GM12873 (cell line): ENCODE measurements at regions not wholly inside any gene's neighbourhood (a gene's known extent, or its start where the extent isn't known, plus 50 kb on each side); places are given as distances from the start of the nearest gene placed in this dataset.

ENCODE experiments used
- CTCF ChIP-seq: IDR thresholded peaks from 2 replicates; pipeline ENCODE4 v1.5.1; 2012; ENCODE audit warnings: low read depth, mild to moderate bottlenecking, moderate library complexity, low read length, control low read depth; ENCODE audit not compliant: insufficient read depth; ENCODE audit errors: missing control alignments

GRCh38 chr13:50758796-50759195, 84.7 kb downstream of the DLEU7 start:
- no peak for TF ChIP-seq CTCF

GRCh38 chr13:50760751-50761150, 82.7 kb downstream of the DLEU7 start:
- no peak for TF ChIP-seq CTCF

GRCh38 chr13:50761406-50761805, 82.1 kb downstream of the DLEU7 start:
- no peak for TF ChIP-seq CTCF

GRCh38 chr13:50762969-50763567, 80.4 kb downstream of the DLEU7 start:
- TF ChIP-seq CTCF = no peak

- no peak for TF ChIP-seq CTCF
Observed at GRCh38 chr13:50766013-50766412, 77.5 kb downstream of the DLEU7 start.

GRCh38 chr13:50766695-50767094, 76.8 kb downstream of the DLEU7 start:
- no peak for TF ChIP-seq CTCF
